Fibroblast of lung (primary cell): ENCODE measurements at regions not wholly inside any gene's neighbourhood (a gene's known extent, or its start where the extent isn't known, plus 50 kb on each side); places are given as distances from the start of the nearest gene placed in this dataset.

ENCODE experiments used
- DNase-seq, 2 donors: peaks; one replicate each; pipeline versions ENCODE4 v3.0.0 to v3.0.0-alpha.2; 2010; ENCODE audit warnings: low read depth in 2 of 2
- H2AFZ ChIP-seq: 2 replicates; pipeline ENCODE4 v1.5.1; 2012; ENCODE audit warnings: low read length, control low read depth, inconsistent platforms
- H3K27ac ChIP-seq: 2 replicates; pipeline ENCODE4 v1.5.1; 2011; ENCODE audit warnings: low read length, control low read depth; ENCODE audit not compliant: insufficient read depth
- H3K27me3 ChIP-seq: 2 replicates; pipeline ENCODE4 v1.5.1; 2011; ENCODE audit warnings: mild to moderate bottlenecking, low read length; ENCODE audit not compliant: control insufficient read depth, insufficient read depth
- H3K36me3 ChIP-seq: 2 replicates; pipeline ENCODE4 v1.5.1; 2011; ENCODE audit warnings: low read length; ENCODE audit not compliant: control insufficient read depth, insufficient read depth
- H3K4me1 ChIP-seq: 2 replicates; pipeline ENCODE4 v1.5.1; 2011; ENCODE audit warnings: low read length; ENCODE audit not compliant: control insufficient read depth, insufficient read depth; ENCODE audit errors: extremely low read depth
- H3K4me2 ChIP-seq: 2 replicates; pipeline ENCODE4 v1.5.1; 2011; ENCODE audit warnings: low read length, control low read depth; ENCODE audit not compliant: insufficient read depth; ENCODE audit errors: extremely low read depth
- H3K4me3 ChIP-seq, 4 experiments: fragments of 200-600 bp in 1 of 4; sonication (generic) in 1 of 4; replicated peaks in 1 of 4; 2 replicates each; pipeline ENCODE4 v1.5.1; 2011 to 2016; ENCODE audit warnings: low read length in 4 of 4, low read depth in 3 of 4, mild to moderate bottlenecking in 3 of 4, control low read depth in 2 of 4, inconsistent platforms in 1 of 4, mixed read lengths in 1 of 4; ENCODE audit not compliant: insufficient read depth in 1 of 4; ENCODE audit errors: control extremely low read depth in 1 of 4
- H3K79me2 ChIP-seq: 2 replicates; pipeline ENCODE4 v1.5.1; 2012; ENCODE audit warnings: mild to moderate bottlenecking, low read length, inconsistent platforms; ENCODE audit not compliant: control insufficient read depth, insufficient read depth
- H3K9ac ChIP-seq: 2 replicates; pipeline ENCODE4 v1.5.1; 2011; ENCODE audit warnings: mild to moderate bottlenecking, low read length, control low read depth; ENCODE audit not compliant: insufficient read depth
- H3K9me3 ChIP-seq: 2 replicates; pipeline ENCODE4 v1.5.1; 2012; ENCODE audit warnings: low read depth, low read length; ENCODE audit not compliant: control insufficient read depth, insufficient read depth
- H4K20me1 ChIP-seq: 2 replicates; pipeline ENCODE4 v1.5.1; 2011; ENCODE audit warnings: low read length; ENCODE audit not compliant: control insufficient read depth, insufficient read depth; ENCODE audit errors: extremely low read depth
- CTCF ChIP-seq, 2 donors: IDR thresholded peaks in 1 of 2; conservative IDR thresholded peaks in 1 of 2; 1 replicate in 1 of 2; 2 replicates in 1 of 2; pipeline ENCODE4 v1.5.1; 2011 to 2012; ENCODE audit warnings: low read length in 2 of 2, control low read depth in 1 of 2, inconsistent platforms in 1 of 2, low read depth in 1 of 2, mild to moderate bottlenecking in 1 of 2
- EZH2 ChIP-seq: IDR thresholded peaks from 2 replicates; pipeline ENCODE4 v1.5.1; 2012; ENCODE audit warnings: low read length, control low read depth, mild to moderate bottlenecking; ENCODE audit errors: missing control alignments

- Histone ChIP-seq H3K27ac (no peak overlapping the region), H3K4me3 (no peak overlapping the region), H3K79me2 (no peaks in the 10 kb centered on the region), H4K20me1 (no peaks in the 10 kb centered on the region), H3K4me2 (no peak overlapping the region), H3K36me3 (no peaks in the 10 kb centered on the region), H3K9ac (no peak overlapping the region), H3K27me3 (no peaks in the 10 kb centered on the region), H3K4me1 (no peaks in the 10 kb centered on the region), H3K9me3 (no peaks in the 10 kb centered on the region), H2AFZ (no peak overlapping the region)
- no peak for DNase-seq
- TF ChIP-seq EZH2 (no peak), CTCF (conservative IDR thresholded peaks at IDR 0.05 in 1 of 2, IDR thresholded peaks at IDR 0.05 in 1 of 2; ENCODE audit: low read depth in 1 of 2, low read length in 2 of 2) (no peak)
Observed at GRCh38 chr2:123103902-123104301, 921.2 kb upstream of the CNTNAP5 start.

- no peaks in the 10 kb centered on the region for H3K79me2 ChIP-seq
- no peak overlapping the region for H2AFZ ChIP-seq
- H3K27ac ChIP-seq: no peak overlapping the region
- H3K4me2 ChIP-seq: no peak overlapping the region
- H3K9me3 ChIP-seq: no peaks in the 10 kb centered on the region
- no peaks in the 10 kb centered on the region for H3K27me3 ChIP-seq
- no peaks in the 10 kb centered on the region for H4K20me1 ChIP-seq
- no peaks in the 10 kb centered on the region for H3K36me3 ChIP-seq
- H3K9ac ChIP-seq: no peak overlapping the region
- no peaks in the 10 kb centered on the region for H3K4me1 ChIP-seq
- DNase-seq: no peak
- no peak overlapping the region for H3K4me3 ChIP-seq
- TF ChIP-seq EZH2 (no peak), CTCF (conservative IDR thresholded peaks at IDR 0.05 in 1 of 2, IDR thresholded peaks at IDR 0.05 in 1 of 2; ENCODE audit: low read depth in 1 of 2, low read length in 2 of 2) (no peak)
Observed at GRCh38 chr2:123116595-123116994, 908.5 kb upstream of the CNTNAP5 start.

GRCh38 chr2:123127236-123127635, 897.9 kb upstream of the CNTNAP5 start:
- Histone ChIP-seq H3K4me2 (no peak overlapping the region), H3K27ac (no peak overlapping the region), H3K4me3 (no peak overlapping the region), H2AFZ (no peak overlapping the region), H4K20me1 (no peaks in the 10 kb centered on the region), H3K9ac (no peak overlapping the region), H3K4me1 (no peaks in the 10 kb centered on the region), H3K79me2 (no peaks in the 10 kb centered on the region), H3K9me3 (no peaks in the 10 kb centered on the region), H3K36me3 (no peaks in the 10 kb centered on the region), H3K27me3 (no peaks in the 10 kb centered on the region)
- no peak for TF ChIP-seq EZH2
- no peak for TF ChIP-seq CTCF (conservative IDR thresholded peaks at IDR 0.05 in 1 of 2, IDR thresholded peaks at IDR 0.05 in 1 of 2; ENCODE audit: low read depth in 1 of 2, low read length in 2 of 2)
- DNase-seq: no peak
